HepG2 (cell line): ENCODE measurements at regions not wholly inside any gene's neighbourhood (a gene's known extent, or its start where the extent isn't known, plus 50 kb on each side); places are given as distances from the start of the nearest gene placed in this dataset.

Experiments used
- ATAC-seq: fragments of 200-7000 bp; cut with Tn5 transposase; 3 replicates; pipeline ENCODE4 v1.9.1; 2020; ENCODE audit warnings: mild to moderate bottlenecking, moderate library complexity
- BruUV-seq: library from RNA; stranded (reverse); fragments of 400-500 nt; replicated peaks from 2 replicates; lab custom pipeline; 2021; lab: Mats Ljungman, UMichigan
- CTCF ChIA-PET: fragments of 300-600 bp; formaldehyde crosslinking; extraction: SDS; loops from one replicate; lab custom pipeline; 2021; ENCODE audit warnings: low total read pairs, inconsistent platforms, low intra/inter-chr PET ratio; lab: Yijun Ruan, JAX
- POLR2A ChIA-PET: fragments of 350-600 bp; sonication (Branson Sonifier 250); formaldehyde crosslinking; loops from one replicate; lab custom pipeline; 2020; ENCODE audit warnings: antibody characterized with exemption, inconsistent platforms; lab: Yijun Ruan, JAX
- DNase-seq: peaks from one replicate; pipeline ENCODE4 v3.0.0-alpha.2; 2015; ENCODE audit warnings: low spot score
- FAIRE-seq: peaks from 3 replicates; lab custom pipeline; 2011; peaks lifted over from hg19 to GRCh38; lab: Jason Lieb, UNC
- H2AFZ ChIP-seq: one replicate; pipeline ENCODE4 v1.6.1; 2011; ENCODE audit warnings: low read length, inconsistent platforms
- H3K27ac ChIP-seq: fragments of 300-600 bp; 3 replicates; pipeline ENCODE4 v1.8.0; 2011; ENCODE audit warnings: mixed run types, mild to moderate bottlenecking, mixed read lengths, low read length, inconsistent platforms; ENCODE audit not compliant: insufficient read depth; ENCODE audit errors: extremely low read length
- H3K27me3 ChIP-seq, 2 experiments: fragments of 200-600 bp in 1 of 2; 2 replicates in 1 of 2; 3 replicates in 1 of 2; pipeline versions ENCODE4 v1.6.0 to v1.8.0; 2011; ENCODE audit warnings: low read length in 2 of 2, mild to moderate bottlenecking in 2 of 2, moderate library complexity in 2 of 2, inconsistent platforms in 1 of 2; ENCODE audit not compliant: insufficient read depth in 2 of 2, control insufficient read depth in 1 of 2
- H3K36me3 ChIP-seq, 2 experiments: fragments of 200-600 bp in 1 of 2; replicated peaks in 1 of 2; 2 replicates in 1 of 2; 3 replicates in 1 of 2; pipeline versions ENCODE4 v1.5.1 to v1.8.0; 2011; ENCODE audit warnings: low read length in 2 of 2, inconsistent platforms in 1 of 2; ENCODE audit not compliant: insufficient read depth in 2 of 2, control insufficient read depth in 1 of 2
- H3K4me1 ChIP-seq: 2 replicates; pipeline ENCODE4 v1.5.1; 2012; ENCODE audit warnings: low read length, inconsistent platforms; ENCODE audit not compliant: insufficient read depth
- H3K4me2 ChIP-seq: 2 replicates; pipeline ENCODE4 v1.6.0; 2011; ENCODE audit warnings: low read depth, low read length, inconsistent platforms
- H3K4me3 ChIP-seq, 3 experiments: fragments of 200-600 bp in 1 of 3; sonication (generic), shearing (Covaris generic) in 1 of 3; replicated peaks in 1 of 3; 2 replicates each; pipeline ENCODE4 v1.5.1; 2011 to 2016; ENCODE audit warnings: low read length in 3 of 3, inconsistent platforms in 2 of 3, low read depth in 2 of 3, mild to moderate bottlenecking in 2 of 3, control low read depth in 1 of 3, mixed read lengths in 1 of 3; ENCODE audit not compliant: insufficient read depth in 1 of 3
- H3K79me2 ChIP-seq: one replicate; pipeline ENCODE4 v1.6.1; 2011; ENCODE audit warnings: low read length, inconsistent platforms; ENCODE audit not compliant: insufficient read depth
- H3K9ac ChIP-seq: 2 replicates; pipeline ENCODE4 v1.6.0; 2011; ENCODE audit warnings: mild to moderate bottlenecking, low read depth, low read length, inconsistent platforms; ENCODE audit not compliant: insufficient read depth
- H3K9me3 ChIP-seq: 2 replicates; pipeline ENCODE4 v1.5.1; 2012; ENCODE audit warnings: mild to moderate bottlenecking, low read length
- H4K20me1 ChIP-seq: 2 replicates; pipeline ENCODE4 v1.6.0; 2011; ENCODE audit warnings: inconsistent platforms, mild to moderate bottlenecking, low read length, moderate library complexity; ENCODE audit not compliant: insufficient read depth
- MLLT10 ChIP-seq: sonication (generic); formaldehyde crosslinking; IDR thresholded peaks from 2 replicates; pipeline ENCODE4 v1.4.0; 2020; ENCODE audit warnings: missing genetic modification reagents
- NAIF1 ChIP-seq: sonication (generic); formaldehyde crosslinking; IDR thresholded peaks from 2 replicates; pipeline ENCODE4 v1.5.0; 2020; ENCODE audit warnings: mild to moderate bottlenecking, missing genetic modification reagents, borderline replicate concordance
- SOX13 ChIP-seq, 3 experiments: fragments of 450-650 bp in 1 of 3; sonication (generic) in 1 of 3; formaldehyde crosslinking in 1 of 3; IDR thresholded peaks in 2 of 3; conservative IDR thresholded peaks in 1 of 3; 2 replicates each; pipeline versions ENCODE4 v1.5.0 to v1.6.1; 2016 to 2020; ENCODE audit warnings: antibody characterized with exemption in 1 of 3, mild to moderate bottlenecking in 1 of 3, missing compliant biosample characterization in 1 of 3, missing genetic modification reagents in 1 of 3, moderate library complexity in 1 of 3
- WGBS: methylation state at CpG from one replicate; pipeline ENCODE4 v1.1.6; 2017; ENCODE audit warnings: low lambda C conversion rate; 5-methylcytosine and 5-hydroxymethylcytosine counted together
- in situ Hi-C: cut with HindIII; loops from 2 replicates; pipeline ENCODE4 v1.10.0; 2017; ENCODE audit warnings: low pct_unique_long_range_greater_than_20kb; ENCODE audit not compliant: extremely low pct_ligation_motif_present
- intact Hi-C: fragments of 100-400 bp; cut with micrococcal nuclease; formaldehyde crosslinking; loops from one replicate; pipeline ENCODE4 v1.10.0; 2022; ENCODE audit not compliant: unreplicated experiment
- TF ChIP-seq, protein P1 (sequence below): sonication (generic); formaldehyde crosslinking; IDR thresholded peaks from 2 replicates; pipeline ENCODE4 v1.4.0; 2020; ENCODE audit warnings: missing genetic modification reagents, borderline replicate concordance
- TF ChIP-seq, protein P2 (sequence below): sonication (generic); formaldehyde crosslinking; IDR thresholded peaks from 2 replicates; pipeline ENCODE4 v1.4.0; 2020; ENCODE audit warnings: mild to moderate bottlenecking, missing genetic modification reagents

- BruUV-seq = no TSS peak
- H3K9ac ChIP-seq = no peak overlapping the region
- TF ChIP-seq, protein P1, sequence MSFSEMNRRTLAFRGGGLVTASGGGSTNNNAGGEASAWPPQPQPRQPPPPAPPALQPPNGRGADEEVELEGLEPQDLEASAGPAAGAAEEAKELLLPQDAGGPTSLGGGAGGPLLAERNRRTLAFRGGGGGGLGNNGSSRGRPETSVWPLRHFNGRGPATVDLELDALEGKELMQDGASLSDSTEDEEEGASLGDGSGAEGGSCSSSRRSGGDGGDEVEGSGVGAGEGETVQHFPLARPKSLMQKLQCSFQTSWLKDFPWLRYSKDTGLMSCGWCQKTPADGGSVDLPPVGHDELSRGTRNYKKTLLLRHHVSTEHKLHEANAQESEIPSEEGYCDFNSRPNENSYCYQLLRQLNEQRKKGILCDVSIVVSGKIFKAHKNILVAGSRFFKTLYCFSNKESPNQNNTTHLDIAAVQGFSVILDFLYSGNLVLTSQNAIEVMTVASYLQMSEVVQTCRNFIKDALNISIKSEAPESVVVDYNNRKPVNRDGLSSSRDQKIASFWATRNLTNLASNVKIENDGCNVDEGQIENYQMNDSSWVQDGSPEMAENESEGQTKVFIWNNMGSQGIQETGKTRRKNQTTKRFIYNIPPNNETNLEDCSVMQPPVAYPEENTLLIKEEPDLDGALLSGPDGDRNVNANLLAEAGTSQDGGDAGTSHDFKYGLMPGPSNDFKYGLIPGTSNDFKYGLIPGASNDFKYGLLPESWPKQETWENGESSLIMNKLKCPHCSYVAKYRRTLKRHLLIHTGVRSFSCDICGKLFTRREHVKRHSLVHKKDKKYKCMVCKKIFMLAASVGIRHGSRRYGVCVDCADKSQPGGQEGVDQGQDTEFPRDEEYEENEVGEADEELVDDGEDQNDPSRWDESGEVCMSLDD = no peak
- TF ChIP-seq NAIF1 (CRISPR knock-in tag) (no peak), SOX13 (IDR thresholded peaks at IDR 0.05) (no peak), SOX13 (CRISPR knock-in tag; conservative IDR thresholded peaks at IDR 0.05 in 1 of 2, IDR thresholded peaks at IDR 0.05 in 1 of 2) (no peak), MLLT10 (CRISPR knock-in tag) (no peak)
- TF ChIP-seq, protein P2, sequence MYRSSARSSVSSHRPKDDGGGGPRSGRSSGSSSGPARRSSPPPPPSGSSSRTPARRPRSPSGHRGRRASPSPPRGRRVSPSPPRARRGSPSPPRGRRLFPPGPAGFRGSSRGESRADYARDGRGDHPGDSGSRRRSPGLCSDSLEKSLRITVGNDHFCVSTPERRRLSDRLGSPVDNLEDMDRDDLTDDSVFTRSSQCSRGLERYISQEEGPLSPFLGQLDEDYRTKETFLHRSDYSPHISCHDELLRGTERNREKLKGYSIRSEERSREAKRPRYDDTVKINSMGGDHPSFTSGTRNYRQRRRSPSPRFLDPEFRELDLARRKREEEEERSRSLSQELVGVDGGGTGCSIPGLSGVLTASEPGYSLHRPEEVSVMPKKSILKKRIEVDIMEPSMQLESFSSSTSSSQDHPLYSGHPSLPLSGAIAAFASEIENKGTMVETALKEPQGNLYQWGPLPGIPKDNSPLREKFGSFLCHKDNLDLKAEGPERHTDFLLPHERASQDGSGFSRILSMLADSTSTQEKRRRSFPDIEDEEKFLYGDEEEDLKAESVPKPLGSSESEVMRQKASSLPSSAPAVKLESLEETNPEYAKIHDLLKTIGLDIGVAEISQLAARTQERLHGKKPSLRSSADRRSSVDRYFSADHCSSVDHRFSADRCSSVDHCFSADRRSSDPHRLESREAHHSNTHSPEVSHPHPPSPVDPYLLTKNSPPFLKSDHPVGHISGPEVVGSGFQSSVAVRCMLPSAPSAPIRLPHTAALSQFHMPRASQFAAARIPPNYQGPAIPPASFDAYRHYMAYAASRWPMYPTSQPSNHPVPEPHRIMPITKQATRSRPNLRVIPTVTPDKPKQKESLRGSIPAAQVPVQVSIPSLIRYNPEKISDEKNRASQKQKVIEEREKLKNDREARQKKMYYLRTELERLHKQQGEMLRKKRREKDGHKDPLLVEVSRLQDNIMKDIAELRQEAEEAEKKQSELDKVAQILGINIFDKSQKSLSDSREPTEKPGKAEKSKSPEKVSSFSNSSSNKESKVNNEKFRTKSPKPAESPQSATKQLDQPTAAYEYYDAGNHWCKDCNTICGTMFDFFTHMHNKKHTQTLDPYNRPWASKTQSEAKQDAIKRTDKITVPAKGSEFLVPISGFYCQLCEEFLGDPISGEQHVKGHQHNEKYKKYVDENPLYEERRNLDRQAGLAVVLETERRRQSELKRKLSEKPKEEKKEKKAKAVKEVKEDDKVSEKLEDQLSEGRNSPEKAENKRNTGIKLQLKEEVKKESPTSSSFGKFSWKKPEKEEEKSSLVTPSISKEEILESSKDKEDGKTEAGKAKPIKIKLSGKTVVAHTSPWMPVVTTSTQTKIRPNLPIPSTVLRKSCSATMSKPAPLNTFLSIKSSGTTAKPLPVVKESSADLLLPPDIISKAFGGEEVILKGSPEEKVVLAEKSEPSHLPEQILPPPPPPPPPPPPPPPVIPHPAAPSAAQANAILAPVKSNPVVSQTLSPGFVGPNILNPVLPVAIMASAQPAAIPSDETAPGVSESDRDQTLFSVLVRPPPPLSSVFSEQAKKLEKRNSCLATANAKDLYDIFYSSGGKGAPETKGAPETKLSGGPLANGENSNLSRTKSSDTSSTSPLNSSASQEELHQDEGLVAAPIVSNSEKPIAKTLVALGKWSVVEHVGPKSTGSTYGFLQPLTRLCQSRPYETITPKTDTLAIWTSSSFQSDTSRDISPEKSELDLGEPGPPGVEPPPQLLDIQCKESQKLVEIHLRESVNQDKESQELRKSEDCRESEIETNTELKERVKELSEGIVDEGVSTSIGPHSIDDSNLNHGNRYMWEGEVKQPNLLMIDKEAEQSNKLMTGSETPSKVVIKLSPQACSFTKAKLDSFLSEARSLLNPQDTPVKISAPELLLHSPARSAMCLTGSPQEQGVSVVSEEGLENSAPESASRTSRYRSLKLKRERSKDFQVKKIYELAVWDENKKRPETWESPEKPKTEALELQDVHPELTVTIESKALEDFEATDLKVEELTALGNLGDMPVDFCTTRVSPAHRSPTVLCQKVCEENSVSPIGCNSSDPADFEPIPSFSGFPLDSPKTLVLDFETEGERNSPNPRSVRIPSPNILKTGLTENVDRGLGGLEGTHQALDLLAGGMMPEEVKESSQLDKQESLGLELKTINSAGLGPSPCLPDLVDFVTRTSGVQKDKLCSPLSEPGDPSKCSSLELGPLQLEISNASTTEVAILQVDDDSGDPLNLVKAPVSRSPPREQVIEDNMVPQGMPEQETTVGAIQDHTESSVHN (CRISPR knock-in tag) = no peak
- TF ChIP-seq, all 625 proteins: peak for 0
- Histone ChIP-seq H3K27ac (no peak overlapping the region), H3K79me2 (no peaks in the 10 kb centered on the region), H4K20me1 (no peaks in the 10 kb centered on the region), H3K9me3 (peaks cover 91% of the 10 kb centered on the region), H3K4me2 (no peak overlapping the region), H3K4me1 (no peaks in the 10 kb centered on the region), H3K27me3 (no peaks in the 10 kb centered on the region), H2AFZ (no peak overlapping the region), H3K4me3 (no peak overlapping the region), H3K36me3 (no peaks in the 10 kb centered on the region)
- WGBS = 0% methylated on average over 1 of the region's 3 CpGs
- intact Hi-C loops = no loop called here
- ATAC-seq (no peak), FAIRE-seq (no peak), DNase-seq (no peak)
- POLR2A ChIA-PET = no interaction called here
- in situ Hi-C loops = no loop called here
- CTCF ChIA-PET = no interaction called here
These were observed 121.8 kb downstream of the ZNF675 start for GRCh38 chr19:23565256-23565655.
